Heart left ventricle (tissue), 16 donors: ENCODE measurements at regions not wholly inside any gene's neighbourhood (a gene's known extent, or its start where the extent isn't known, plus 50 kb on each side); places are given as distances from the start of the nearest gene placed in this dataset.

Source experiments
- ATAC-seq, 4 donors: fragments of 200-7000 bp; cut with Tn5 transposase; one replicate each; pipeline ENCODE4 v1.9.1; 2020 to 2022; ENCODE audit warnings: moderate library complexity in 4 of 4, mild to moderate bottlenecking in 3 of 4, moderate number of reproducible peaks in 1 of 4
- DNase-seq, 5 donors: peaks; one replicate each; pipeline ENCODE4 v3.0.0-alpha.2; 2020
- H3K27ac ChIP-seq, 12 donors: fragments of 200-600 bp; sonication (generic) in 4 of 12; one replicate each; pipeline versions ENCODE4 v1.5.0 to v1.8.0; 2016 to 2022; ENCODE audit warnings: mild to moderate bottlenecking in 2 of 12
- H3K27me3 ChIP-seq, 9 donors: fragments of 200-600 bp; sonication (generic) in 2 of 9; one replicate each; pipeline versions ENCODE4 v1.5.1 to v1.8.0; 2016 to 2022; ENCODE audit warnings: mild to moderate bottlenecking in 3 of 9
- H3K36me3 ChIP-seq, 9 donors: fragments of 200-600 bp; sonication (generic) in 2 of 9; one replicate each; pipeline versions ENCODE4 v1.5.0 to v1.8.0; 2018 to 2022; ENCODE audit warnings: mild to moderate bottlenecking in 2 of 9
- H3K4me1 ChIP-seq, 12 donors: fragments of 200-600 bp; sonication (generic) in 4 of 12; one replicate each; pipeline versions ENCODE4 v1.5.0 to v1.8.0; 2016 to 2022; ENCODE audit warnings: mild to moderate bottlenecking in 3 of 12
- H3K4me3 ChIP-seq, 12 donors: fragments of 200-600 bp; sonication (generic) in 4 of 12; one replicate each; pipeline versions ENCODE4 v1.5.0 to v1.8.0; 2017 to 2022; ENCODE audit warnings: mild to moderate bottlenecking in 9 of 12, moderate library complexity in 4 of 12
- H3K9me3 ChIP-seq, 12 donors: fragments of 200-600 bp; sonication (generic) in 4 of 12; one replicate each; pipeline versions ENCODE4 v1.5.0 to v1.8.0; 2016 to 2022; ENCODE audit warnings: mild to moderate bottlenecking in 1 of 12
- POLR2A ChIP-seq, 2 donors: fragments of 450-650 bp; IDR thresholded peaks; one replicate each; pipeline ENCODE4 v1.6.1; 2017; ENCODE audit warnings: antibody characterized with exemption in 2 of 2, mild to moderate bottlenecking in 2 of 2, moderate library complexity in 2 of 2
- WGBS, 4 donors: extraction: QIAGEN DNeasy Blood & Tissue Kit in 2 of 4; methylation state at CpG; one replicate each; pipeline versions ENCODE4 v1.1.5 to v1.1.7; 2013 to 2018; 5-methylcytosine and 5-hydroxymethylcytosine counted together
- intact Hi-C, 10 donors: fragments of 100-400 bp; cut with DNase I; formaldehyde crosslinking; loops; one replicate each; pipeline versions ENCODE4 v1.11.1 to v1.14.2; 2022
- TF ChIP-seq, protein P1 (sequence below), 12 donors: fragments of 200-600 bp; sonication (generic) in 4 of 12; IDR thresholded peaks; one replicate each; pipeline versions ENCODE4 v1.5.0 to v1.8.0; 2018 to 2022; ENCODE audit warnings: antibody characterized with exemption in 12 of 12, mild to moderate bottlenecking in 5 of 12
- donor health status: ischemic (EF 13 %, LVEDD 7.1; RV severe dilation, severe dysfunction).
- donor health status: healthy with polysubstance abuse.
- donor health status: DM: no; HTN: yes; CAD: no.
- donor health status: DM: no; HTN: no; CAD: no.
- donor health status: ischemic (EF 25% LVEDD 6.9; RV normal size, moderate dysfunction).
- donor health status: ischemic (EF 25% LVEDD 5.7; RV mildly dilated, moderate dysfunction).
- donor health status: healthy.
- donor health status: DM: yes; HTN: yes; CAD: no.
- donor health status: ischemic (EF 35%, LVEDD 5.7; RV mildly dilated, moderate dysfunction).
- donor health status: nonischemic (EF 11% LVEDD 7.7; RV severe dilation, severe dysfunction).
- donor health status: DM: yes; HTN: yes; CAD: no.
- donor health status: PGD.
- donor health status: ischemic (EF 29% LVEDD 5.4; RV normal size, mild dysfunction).
- donor health status: nonischemic (EF 23%, LVEDD 6.1; RV moderate dilation, normal function).

- no peak for DNase-seq
- ATAC-seq = no peak
- intact Hi-C loops = no loop called here
- Histone ChIP-seq H3K4me1 (no peaks in the 10 kb centered on the region), H3K9me3 (no peaks in the 10 kb centered on the region), H3K27me3 (no peaks in the 10 kb centered on the region), H3K36me3 (no peaks in the 10 kb centered on the region), H3K4me3 (no peak overlapping the region), H3K27ac (no peak overlapping the region)
- 90 to 95% (median 92%) methylated on average over 12 to 18 of the region's 18 CpGs for WGBS, 4 donors
- TF ChIP-seq POLR2A (IDR thresholded peaks at IDR 0.05) = no peak
- TF ChIP-seq, protein P1, sequence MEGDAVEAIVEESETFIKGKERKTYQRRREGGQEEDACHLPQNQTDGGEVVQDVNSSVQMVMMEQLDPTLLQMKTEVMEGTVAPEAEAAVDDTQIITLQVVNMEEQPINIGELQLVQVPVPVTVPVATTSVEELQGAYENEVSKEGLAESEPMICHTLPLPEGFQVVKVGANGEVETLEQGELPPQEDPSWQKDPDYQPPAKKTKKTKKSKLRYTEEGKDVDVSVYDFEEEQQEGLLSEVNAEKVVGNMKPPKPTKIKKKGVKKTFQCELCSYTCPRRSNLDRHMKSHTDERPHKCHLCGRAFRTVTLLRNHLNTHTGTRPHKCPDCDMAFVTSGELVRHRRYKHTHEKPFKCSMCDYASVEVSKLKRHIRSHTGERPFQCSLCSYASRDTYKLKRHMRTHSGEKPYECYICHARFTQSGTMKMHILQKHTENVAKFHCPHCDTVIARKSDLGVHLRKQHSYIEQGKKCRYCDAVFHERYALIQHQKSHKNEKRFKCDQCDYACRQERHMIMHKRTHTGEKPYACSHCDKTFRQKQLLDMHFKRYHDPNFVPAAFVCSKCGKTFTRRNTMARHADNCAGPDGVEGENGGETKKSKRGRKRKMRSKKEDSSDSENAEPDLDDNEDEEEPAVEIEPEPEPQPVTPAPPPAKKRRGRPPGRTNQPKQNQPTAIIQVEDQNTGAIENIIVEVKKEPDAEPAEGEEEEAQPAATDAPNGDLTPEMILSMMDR (IDR thresholded peaks at IDR 0.05) = no peak
Observed at GRCh38 chr3:174640932-174641331, 218.2 kb upstream of the NAALADL2 start.

- ATAC-seq = no peak
Observed at GRCh38 chr3:174644287-174644686, 214.8 kb upstream of the NAALADL2 start.

DNA sequence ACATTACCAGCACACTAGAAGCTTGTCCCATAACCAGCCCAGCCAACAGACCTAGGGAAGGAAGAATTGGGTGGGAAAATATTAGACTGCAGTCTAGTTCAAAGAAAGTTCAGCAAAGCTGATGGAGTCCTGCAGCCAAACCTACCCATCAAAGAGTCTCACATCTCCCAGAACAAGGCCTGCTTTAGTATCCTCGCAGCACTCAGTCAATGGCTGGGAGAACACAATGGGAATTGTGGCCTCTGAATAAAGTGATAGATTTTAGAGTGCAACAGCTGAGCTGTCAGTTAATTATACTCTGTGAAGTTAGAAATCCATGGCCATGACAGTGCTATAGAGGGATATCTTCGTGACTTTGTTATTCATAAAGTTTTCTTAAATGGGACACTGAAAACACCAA is 207.2 kb upstream of the NAALADL2 start:
- H3K4me1 ChIP-seq = no peaks in the 10 kb centered on the region
- DNase-seq (no peak), ATAC-seq (no peak)
- 75 to 92% (median 86%) methylated on average over 2 of the region's 2 CpGs for WGBS, 4 donors
- no peak overlapping the region for H3K27ac ChIP-seq
- no peaks in the 10 kb centered on the region for H3K36me3 ChIP-seq
- H3K9me3 ChIP-seq = no peaks in the 10 kb centered on the region
- H3K4me3 ChIP-seq = no peak overlapping the region
- no peaks in the 10 kb centered on the region for H3K27me3 ChIP-seq
- TF ChIP-seq, protein P1 (IDR thresholded peaks at IDR 0.05) = no peak
- no peak for TF ChIP-seq POLR2A (IDR thresholded peaks at IDR 0.05)
- intact Hi-C loops = no loop called here

More at GRCh38 chr3:174644287-174644686, 214.8 kb upstream of the NAALADL2 start:
- Histone ChIP-seq H3K4me1 (no peaks in the 10 kb centered on the region), H3K4me3 (no peak overlapping the region), H3K27me3 (no peaks in the 10 kb centered on the region), H3K36me3 (no peaks in the 10 kb centered on the region), H3K9me3 (no peaks in the 10 kb centered on the region), H3K27ac (no peak overlapping the region)
- no peak for DNase-seq
- TF ChIP-seq, protein P1 (IDR thresholded peaks at IDR 0.05) = no peak
- TF ChIP-seq POLR2A (IDR thresholded peaks at IDR 0.05) = no peak
- intact Hi-C loops = no loop called here

GRCh38 chr3:174659511-174659910 is 199.6 kb upstream of the NAALADL2 start:
- no peak for TF ChIP-seq POLR2A (IDR thresholded peaks at IDR 0.05)
- TF ChIP-seq, protein P1 (IDR thresholded peaks at IDR 0.05) = no peak
- Histone ChIP-seq H3K27me3 (no peaks in the 10 kb centered on the region), H3K4me1 (no peaks in the 10 kb centered on the region), H3K27ac (no peak overlapping the region), H3K36me3 (no peaks in the 10 kb centered on the region), H3K9me3 (no peaks in the 10 kb centered on the region), H3K4me3 (no peak overlapping the region)
- no peak for ATAC-seq
- intact Hi-C loops = no loop called here
- no peak for DNase-seq
- 58 to 74% (median 65%) methylated on average over 3 of the region's 3 CpGs for WGBS, 4 donors
